ENCODE measurements at regions not wholly inside any gene's neighbourhood (a gene's known extent, or its start where the extent isn't known, plus 50 kb on each side); places are given as distances from the start of the nearest gene placed in this dataset.

- TF ChIP-seq REST (IDR thresholded peaks at IDR 0.05; ENCODE audit: insufficient read depth in 1 of 2, low read depth in 2 of 2, low read length in 2 of 2), result no peak
- TF ChIP-seq POLR2AphosphoS5 (IDR thresholded peaks at IDR 0.05; ENCODE audit: low read depth, low read length), result no peak
- TF ChIP-seq TAF1 (IDR thresholded peaks at IDR 0.05; ENCODE audit: borderline replicate concordance, insufficient read depth, low read length), result no peak
- no peak for TF ChIP-seq SIN3A (IDR thresholded peaks at IDR 0.05; ENCODE audit: borderline replicate concordance, insufficient read depth, low read length)
- no peak for TF ChIP-seq FOXP2 (optimal IDR thresholded peaks at IDR 0.05; ENCODE audit: borderline replicate concordance, extremely low read depth, extremely low read length, insufficient read depth)
These were observed 719.7 kb upstream of the GRIA3 start for GRCh38 chrX:122464341-122464740.

- TF ChIP-seq TAF1 (IDR thresholded peaks at IDR 0.05; ENCODE audit: borderline replicate concordance, insufficient read depth, low read length) (no peak), FOXP2 (optimal IDR thresholded peaks at IDR 0.05; ENCODE audit: borderline replicate concordance, extremely low read depth, extremely low read length, insufficient read depth) (no peak), SIN3A (IDR thresholded peaks at IDR 0.05; ENCODE audit: borderline replicate concordance, insufficient read depth, low read length) (no peak), POLR2AphosphoS5 (IDR thresholded peaks at IDR 0.05; ENCODE audit: low read depth, low read length) (no peak), REST (IDR thresholded peaks at IDR 0.05; ENCODE audit: insufficient read depth in 1 of 2, low read depth in 2 of 2, low read length in 2 of 2) (no peak)
These were observed 708.8 kb upstream of the GRIA3 start for GRCh38 chrX:122475306-122475705.

- TF ChIP-seq POLR2AphosphoS5 (IDR thresholded peaks at IDR 0.05; ENCODE audit: low read depth, low read length) (no peak), SIN3A (IDR thresholded peaks at IDR 0.05; ENCODE audit: borderline replicate concordance, insufficient read depth, low read length) (no peak), TAF1 (IDR thresholded peaks at IDR 0.05; ENCODE audit: borderline replicate concordance, insufficient read depth, low read length) (no peak), FOXP2 (optimal IDR thresholded peaks at IDR 0.05; ENCODE audit: borderline replicate concordance, extremely low read depth, extremely low read length, insufficient read depth) (no peak), REST (IDR thresholded peaks at IDR 0.05; ENCODE audit: insufficient read depth in 1 of 2, low read depth in 2 of 2, low read length in 2 of 2) (no peak)
These were observed 683.5 kb upstream of the GRIA3 start for GRCh38 chrX:122500556-122500955.

- TF ChIP-seq POLR2AphosphoS5 (IDR thresholded peaks at IDR 0.05; ENCODE audit: low read depth, low read length), result no peak
- TF ChIP-seq FOXP2 (optimal IDR thresholded peaks at IDR 0.05; ENCODE audit: borderline replicate concordance, extremely low read depth, extremely low read length, insufficient read depth), result no peak
- TF ChIP-seq SIN3A (IDR thresholded peaks at IDR 0.05; ENCODE audit: borderline replicate concordance, insufficient read depth, low read length), result no peak
- no peak for TF ChIP-seq REST (IDR thresholded peaks at IDR 0.05; ENCODE audit: insufficient read depth in 1 of 2, low read depth in 2 of 2, low read length in 2 of 2)
- TF ChIP-seq TAF1 (IDR thresholded peaks at IDR 0.05; ENCODE audit: borderline replicate concordance, insufficient read depth, low read length), result no peak
These were observed 682.4 kb upstream of the GRIA3 start for GRCh38 chrX:122501652-122502051.

- TF ChIP-seq SIN3A (IDR thresholded peaks at IDR 0.05; ENCODE audit: borderline replicate concordance, insufficient read depth, low read length) (no peak), FOXP2 (optimal IDR thresholded peaks at IDR 0.05; ENCODE audit: borderline replicate concordance, extremely low read depth, extremely low read length, insufficient read depth) (no peak), POLR2AphosphoS5 (IDR thresholded peaks at IDR 0.05; ENCODE audit: low read depth, low read length) (no peak), REST (IDR thresholded peaks at IDR 0.05; ENCODE audit: insufficient read depth in 1 of 2, low read depth in 2 of 2, low read length in 2 of 2) (no peak), TAF1 (IDR thresholded peaks at IDR 0.05; ENCODE audit: borderline replicate concordance, insufficient read depth, low read length) (no peak)
These were observed 680.1 kb upstream of the GRIA3 start for GRCh38 chrX:122504026-122504425.

Measured in PFSK-1 (cell line).